HG03521 (cell line): ENCODE measurements at regions not wholly inside any gene's neighbourhood (a gene's known extent, or its start where the extent isn't known, plus 50 kb on each side); places are given as distances from the start of the nearest gene placed in this dataset.
"Not testable (repeated sequence)": the region's sequence is repeated elsewhere in the genome, so short reads cannot be mapped to it uniquely, and the experiment has no call there.

Source experiments
- ATAC-seq: cut with Tn5 transposase; IDR thresholded peaks from one replicate; pipeline ENCODE4 v1.9.1; 2021; ENCODE audit warnings: mild to moderate bottlenecking, moderate library complexity; ENCODE audit not compliant: unreplicated experiment

GRCh38 chr2:192669505-192670091, 474.9 kb upstream of the TMEFF2 start:
- no peak for ATAC-seq

GRCh38 chr2:192660555-192660954, 465.8 kb upstream of the TMEFF2 start:
- not testable (repeated sequence) for ATAC-seq

GRCh38 chr2:192657362-192657761, 462.6 kb upstream of the TMEFF2 start:
- ATAC-seq = no peak

- ATAC-seq = no peak
Observed at GRCh38 chr2:192655916-192656315, 461.2 kb upstream of the TMEFF2 start.

- ATAC-seq = no peak
Observed at GRCh38 chr2:192645811-192646598, 451.3 kb upstream of the TMEFF2 start.

- no peak for ATAC-seq
Observed at GRCh38 chr2:192634557-192634956, 439.8 kb upstream of the TMEFF2 start.

GRCh38 chr2:192628017-192628416, 433.3 kb upstream of the TMEFF2 start:
- ATAC-seq = no peak

- no peak for ATAC-seq
Observed at GRCh38 chr2:192615105-192615504, 420.4 kb upstream of the TMEFF2 start.

GRCh38 chr2:192604295-192604694, 409.6 kb upstream of the TMEFF2 start:
- no peak for ATAC-seq

- not testable (repeated sequence) for ATAC-seq
Observed at GRCh38 chr2:192598649-192599048, 403.9 kb upstream of the TMEFF2 start.

- ATAC-seq = no peak
Observed at GRCh38 chr2:192593561-192593960, 398.8 kb upstream of the TMEFF2 start.

GRCh38 chr2:192591617-192592016, 396.9 kb upstream of the TMEFF2 start:
- no peak for ATAC-seq

- ATAC-seq = no peak
Observed at GRCh38 chr2:192585418-192585817, 390.7 kb upstream of the TMEFF2 start.

- ATAC-seq = no peak
Observed at GRCh38 chr2:192584976-192585375, 390.2 kb upstream of the TMEFF2 start.

- no peak for ATAC-seq
Observed at GRCh38 chr2:192579965-192580700, 385.4 kb upstream of the TMEFF2 start.

- ATAC-seq = no peak
Observed at GRCh38 chr2:192578780-192579179, 384.0 kb upstream of the TMEFF2 start.

- no peak for ATAC-seq
Observed at GRCh38 chr2:192577706-192578105, 383.0 kb upstream of the TMEFF2 start.

- no peak for ATAC-seq
Observed at GRCh38 chr2:192574552-192574951, 379.8 kb upstream of the TMEFF2 start.

- no peak for ATAC-seq
Observed at GRCh38 chr2:192571636-192572035, 376.9 kb upstream of the TMEFF2 start.

GRCh38 chr2:192570788-192571187, 376.1 kb upstream of the TMEFF2 start:
- no peak for ATAC-seq

- ATAC-seq = no peak
Observed at GRCh38 chr2:192566863-192567262, 372.1 kb upstream of the TMEFF2 start.

GRCh38 chr2:192560326-192560725, 365.6 kb upstream of the TMEFF2 start:
- ATAC-seq = no peak
